H1 (cell line): ENCODE measurements at regions not wholly inside any gene's neighbourhood (a gene's known extent, or its start where the extent isn't known, plus 50 kb on each side); places are given as distances from the start of the nearest gene placed in this dataset.

Experiments used
- CTCF ChIA-PET: fragments of 300-600 bp; sonication (Branson Sonifier 250); formaldehyde crosslinking; loops from one replicate; lab custom pipeline; 2021; ENCODE audit not compliant: partially characterized antibody; lab: Charles Lee
- POLR2A ChIA-PET: fragments of 300-600 bp; sonication (Branson Sonifier 250); formaldehyde crosslinking; loops from one replicate; lab custom pipeline; 2021; ENCODE audit warnings: inconsistent platforms; ENCODE audit not compliant: partially characterized antibody; lab: Charles Lee
- DNase-seq, 2 experiments: peaks; one replicate each; pipeline versions ENCODE4 v3.0.0 to v3.0.0-alpha.2; 2010 to 2022; ENCODE audit warnings: low spot score in 2 of 2, low read depth in 1 of 2, mixed read lengths in 1 of 2
- FAIRE-seq: peaks from 2 replicates; lab custom pipeline; 2011; peaks lifted over from hg19 to GRCh38; lab: Jason Lieb, UNC
- H2AFZ ChIP-seq: 2 replicates; pipeline ENCODE4 v1.8.1; 2012; ENCODE audit warnings: low read length, inconsistent platforms
- H2AK5ac ChIP-seq: 2 replicates; pipeline ENCODE4 v1.6.1; 2013; ENCODE audit warnings: low read depth, low read length
- H2BK120ac ChIP-seq: replicated peaks from 2 replicates; pipeline ENCODE3; 2013; ENCODE audit warnings: low read depth, low read length, inconsistent platforms
- H2BK12ac ChIP-seq: 2 replicates; pipeline ENCODE4 v1.6.1; 2013; ENCODE audit warnings: low read depth, low read length
- H2BK15ac ChIP-seq: 2 replicates; pipeline ENCODE4 v1.6.1; 2013; ENCODE audit warnings: low read length
- H2BK20ac ChIP-seq: 2 replicates; pipeline ENCODE4 v1.6.1; 2013; ENCODE audit warnings: low read length
- H2BK5ac ChIP-seq: 2 replicates; pipeline ENCODE4 v1.6.1; 2013; ENCODE audit warnings: low read depth, low read length
- H3K14ac ChIP-seq: 2 replicates; pipeline ENCODE4 v1.6.1; 2013; ENCODE audit warnings: inconsistent platforms; ENCODE audit not compliant: insufficient read length
- H3K18ac ChIP-seq: 2 replicates; pipeline ENCODE4 v1.6.1; 2013; ENCODE audit warnings: low read length; ENCODE audit errors: extremely low read depth
- H3K23ac ChIP-seq: 2 replicates; pipeline ENCODE4 v1.6.1; 2013; ENCODE audit warnings: inconsistent platforms; ENCODE audit not compliant: insufficient read length
- H3K23me2 ChIP-seq: 2 replicates; pipeline ENCODE4 v1.6.1; 2013; ENCODE audit warnings: low read depth, low read length
- H3K27ac ChIP-seq: 2 replicates; pipeline ENCODE4 v1.6.1; 2011; ENCODE audit warnings: low read depth, low read length, inconsistent platforms
- H3K27me3 ChIP-seq, 4 experiments: replicated peaks in 1 of 4; 1 replicate in 1 of 4; 2 replicates in 3 of 4; pipeline versions ENCODE4 v1.6.1 to v1.8.1; 2011 to 2013; ENCODE audit warnings: low read length in 3 of 4, mild to moderate bottlenecking in 3 of 4, inconsistent platforms in 2 of 4, mixed read lengths in 2 of 4, moderate library complexity in 1 of 4; ENCODE audit not compliant: control insufficient read depth in 3 of 4, insufficient read depth in 3 of 4; ENCODE audit errors: extremely low read depth in 1 of 4
- H3K36me3 ChIP-seq, 4 experiments: 2 replicates each; pipeline versions ENCODE4 v1.6.1 to v1.8.1; 2011 to 2013; ENCODE audit warnings: mild to moderate bottlenecking in 4 of 4, low read length in 3 of 4, moderate library complexity in 2 of 4, control low read depth in 1 of 4, inconsistent platforms in 1 of 4; ENCODE audit not compliant: insufficient read depth in 4 of 4, control insufficient read depth in 2 of 4
- H3K4ac ChIP-seq: replicated peaks from 2 replicates; pipeline ENCODE3; 2013; ENCODE audit warnings: low read length, low read depth, mixed read lengths, inconsistent platforms; ENCODE audit not compliant: insufficient read length
- H3K4me1 ChIP-seq, 4 experiments: replicated peaks in 1 of 4; 1 replicate in 1 of 4; 2 replicates in 3 of 4; pipeline versions ENCODE4 v1.6.1 to v1.8.1; 2011 to 2013; ENCODE audit warnings: low read length in 3 of 4, inconsistent platforms in 2 of 4, mixed read lengths in 1 of 4; ENCODE audit not compliant: insufficient read depth in 4 of 4, control insufficient read depth in 3 of 4
- H3K4me2 ChIP-seq, 2 experiments: 2 replicates each; pipeline versions ENCODE4 v1.6.1 to v1.8.1; 2011 to 2013; ENCODE audit warnings: low read depth in 2 of 2, low read length in 2 of 2, control low read depth in 1 of 2, inconsistent platforms in 1 of 2, mild to moderate bottlenecking in 1 of 2; ENCODE audit not compliant: insufficient read depth in 1 of 2
- H3K4me3 ChIP-seq, 4 experiments: fragments of 200-600, 300-600 bp in 1 of 4; sonication (generic), shearing (Covaris generic), sonication (Bioruptor Twin) in 1 of 4; 2 replicates each; pipeline versions ENCODE4 v1.5.1 to v1.8.1; 2011 to 2016; ENCODE audit warnings: low read length in 4 of 4, low read depth in 3 of 4, control low read depth in 2 of 4, inconsistent platforms in 2 of 4, mild to moderate bottlenecking in 2 of 4, mixed read lengths in 1 of 4, moderate library complexity in 1 of 4; ENCODE audit not compliant: insufficient read depth in 2 of 4; ENCODE audit errors: extremely low read depth in 1 of 4
- H3K56ac ChIP-seq: replicated peaks from 2 replicates; pipeline ENCODE3; 2013; ENCODE audit warnings: low read depth, mild to moderate bottlenecking, mixed read lengths, low read length, inconsistent platforms; ENCODE audit not compliant: insufficient read length
- H3K79me1 ChIP-seq: 2 replicates; pipeline ENCODE4 v1.6.1; 2013; ENCODE audit warnings: low read depth, low read length, control low read depth
- H3K79me2 ChIP-seq, 2 experiments: 2 replicates each; pipeline versions ENCODE4 v1.6.1 to v1.8.1; 2012 to 2013; ENCODE audit warnings: low read length in 2 of 2, mild to moderate bottlenecking in 2 of 2, inconsistent platforms in 1 of 2; ENCODE audit not compliant: insufficient read depth in 2 of 2, control insufficient read depth in 1 of 2
- H3K9ac ChIP-seq, 4 experiments: replicated peaks in 1 of 4; 1 replicate in 1 of 4; 2 replicates in 3 of 4; pipeline versions ENCODE4 v1.6.1 to v1.8.1; 2011 to 2013; ENCODE audit warnings: low read depth in 3 of 4, low read length in 3 of 4, control low read depth in 2 of 4, mild to moderate bottlenecking in 2 of 4, moderate library complexity in 2 of 4, inconsistent platforms in 1 of 4; ENCODE audit errors: extremely low read depth in 1 of 4
- H3K9me3 ChIP-seq, 2 experiments: 2 replicates each; pipeline versions ENCODE4 v1.6.1 to v1.8.1; 2012 to 2013; ENCODE audit warnings: mild to moderate bottlenecking in 2 of 2, moderate library complexity in 2 of 2, control low read depth in 1 of 2, inconsistent platforms in 1 of 2, low read depth in 1 of 2, low read length in 1 of 2, mixed read lengths in 1 of 2; ENCODE audit not compliant: insufficient read depth in 2 of 2
- H4K20me1 ChIP-seq, 2 experiments: replicated peaks in 1 of 2; 2 replicates each; pipeline versions ENCODE3 to v1.8.1; 2011 to 2013; ENCODE audit warnings: inconsistent platforms in 2 of 2, low read length in 2 of 2, mild to moderate bottlenecking in 1 of 2; ENCODE audit not compliant: insufficient read depth in 2 of 2, control insufficient read depth in 1 of 2
- H4K5ac ChIP-seq: 2 replicates; pipeline ENCODE4 v1.6.1; 2013; ENCODE audit warnings: low read length, low read depth, mixed read lengths, inconsistent platforms; ENCODE audit not compliant: insufficient read length
- H4K8ac ChIP-seq: 2 replicates; pipeline ENCODE4 v1.8.0; 2013; ENCODE audit warnings: mild to moderate bottlenecking, moderate library complexity, low read length, inconsistent platforms; ENCODE audit not compliant: insufficient read depth; ENCODE audit errors: extremely low read depth
- H4K91ac ChIP-seq: replicated peaks from 2 replicates; pipeline ENCODE3; 2013; ENCODE audit warnings: low read length, mixed read lengths, inconsistent platforms; ENCODE audit not compliant: insufficient read length
- BRCA1 ChIP-seq: IDR thresholded peaks from 2 replicates; pipeline ENCODE4 v1.6.1; 2012; ENCODE audit warnings: low read depth, low read length, improper control_type of control experiment
- CBX5 ChIP-seq: fragments of 300-800, 300-1000 bp; sonication (generic); IDR thresholded peaks from 2 replicates; pipeline ENCODE4 v1.7.1; 2016; ENCODE audit warnings: antibody characterized with exemption, low read length, low read depth
- CTBP2 ChIP-seq: IDR thresholded peaks from 2 replicates; pipeline ENCODE4 v1.7.0; 2011; ENCODE audit warnings: borderline replicate concordance, mild to moderate bottlenecking, moderate library complexity, mixed read lengths, low read length; ENCODE audit not compliant: insufficient read depth, insufficient read length
- JUND ChIP-seq: IDR thresholded peaks from 2 replicates; pipeline ENCODE4 v1.6.1; 2011; ENCODE audit warnings: mild to moderate bottlenecking, improper control_type of control experiment, low read length
- RBBP5 ChIP-seq: IDR thresholded peaks from 2 replicates; pipeline ENCODE4 v1.7.1; 2012; ENCODE audit warnings: low read depth, mild to moderate bottlenecking, inconsistent platforms, low read length, moderate library complexity, borderline replicate concordance
- SP1 ChIP-seq: IDR thresholded peaks from 2 replicates; pipeline ENCODE4 v1.6.1; 2011; ENCODE audit warnings: low read depth, low read length
- TBP ChIP-seq: IDR thresholded peaks from 2 replicates; pipeline ENCODE4 v1.6.1; 2011; ENCODE audit warnings: low read depth, low read length, improper control_type of control experiment
- WGBS, 2 experiments: shearing (Covaris generic) in 1 of 2; methylation state at CpG; one replicate each; pipeline versions ENCODE4 v1.1.6 to v1.1.7; 2013 to 2015; ENCODE audit warnings: low lambda C conversion rate in 2 of 2, mixed read lengths in 2 of 2, inconsistent platforms in 1 of 2, low coverage in 1 of 2, missing lambda C conversion rate in 1 of 2; ENCODE audit not compliant: insufficient replicate concordance in 2 of 2, insufficient coverage in 1 of 2, insufficient read length in 1 of 2; ENCODE audit errors: extremely low coverage in 1 of 2, missing lambda C conversion rate in 1 of 2; 5-methylcytosine and 5-hydroxymethylcytosine counted together
- TF ChIP-seq, protein P1 (sequence below): IDR thresholded peaks from 2 replicates; pipeline ENCODE4 v1.6.1; 2012; ENCODE audit warnings: inconsistent platforms

- Histone ChIP-seq H2BK5ac (no peak overlapping the region), H2BK20ac (no peak overlapping the region), H3K23ac (no peak overlapping the region), H3K23me2 (no peaks in the 10 kb centered on the region), H3K56ac (no peak overlapping the region), H3K27ac (no peak overlapping the region), H3K4ac (no peak overlapping the region), H3K79me2 (no peaks in the 10 kb centered on the region), H3K14ac (no peak overlapping the region), H3K18ac (no peak overlapping the region), H3K9ac (no peak overlapping the region), H3K4me3 (no peak overlapping the region), H3K79me1 (no peaks in the 10 kb centered on the region), H4K5ac (no peak overlapping the region), H3K4me1 (no peaks in the 10 kb centered on the region), H3K27me3 (peaks cover 0 to 1% (median 0%) of the 10 kb centered on the region in 4 experiments; a peak in 1 of 7 replicates), H4K91ac (no peak overlapping the region), H2AFZ (no peak overlapping the region), H4K20me1 (no peaks in the 10 kb centered on the region), H2BK12ac (no peak overlapping the region), H3K4me2 (no peak overlapping the region), H2BK120ac (no peak overlapping the region), H3K9me3 (no peaks in the 10 kb centered on the region), H4K8ac (no peak overlapping the region), H2BK15ac (no peak overlapping the region), H3K36me3 (no peaks in the 10 kb centered on the region), H2AK5ac (no peak overlapping the region)
- DNase-seq (no peak), FAIRE-seq (no peak)
- TF ChIP-seq TBP (no peak), JUND (no peak), BRCA1 (no peak), CTBP2 (no peak), RBBP5 (no peak), SP1 (no peak), CBX5 (no peak)
- TF ChIP-seq, protein P1, sequence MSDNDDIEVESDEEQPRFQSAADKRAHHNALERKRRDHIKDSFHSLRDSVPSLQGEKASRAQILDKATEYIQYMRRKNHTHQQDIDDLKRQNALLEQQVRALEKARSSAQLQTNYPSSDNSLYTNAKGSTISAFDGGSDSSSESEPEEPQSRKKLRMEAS: no peak
- CTCF ChIA-PET: interaction anchor here (0.6 to 2.9 kb wide), 2 partner anchors 12 to 488 kb away, joined by 3 to 10 read pairs; no protein-coding TSS in a partner anchor
- 86% methylated on average over 4 of the region's 4 CpGs; no CpG with 5 or more reads in 1 of the 2 experiments for WGBS, 2 experiments
- POLR2A ChIA-PET: no interaction called here
These were observed 310.3 kb upstream of the EDNRB start for GRCh38 chr13:78228940-78229339.
